Mammary epithelial cell (primary cell): ENCODE measurements at regions not wholly inside any gene's neighbourhood (a gene's known extent, or its start where the extent isn't known, plus 50 kb on each side); places are given as distances from the start of the nearest gene placed in this dataset.

Experiments used
- EZH2 ChIP-seq: IDR thresholded peaks from 2 replicates; pipeline ENCODE4 v1.6.1; 2012; ENCODE audit warnings: low read length, inconsistent platforms, borderline replicate concordance
- TF ChIP-seq, protein P1 (sequence below), 2 donors: IDR thresholded peaks in 1 of 2; conservative IDR thresholded peaks in 1 of 2; 2 replicates each; pipeline ENCODE4 v1.5.1; 2011 to 2012; ENCODE audit warnings: inconsistent platforms in 2 of 2, low read length in 2 of 2, mild to moderate bottlenecking in 2 of 2, control low read depth in 1 of 2, low read depth in 1 of 2; ENCODE audit not compliant: insufficient read depth in 1 of 2; ENCODE audit errors: extremely low read depth in 1 of 2

DNA sequence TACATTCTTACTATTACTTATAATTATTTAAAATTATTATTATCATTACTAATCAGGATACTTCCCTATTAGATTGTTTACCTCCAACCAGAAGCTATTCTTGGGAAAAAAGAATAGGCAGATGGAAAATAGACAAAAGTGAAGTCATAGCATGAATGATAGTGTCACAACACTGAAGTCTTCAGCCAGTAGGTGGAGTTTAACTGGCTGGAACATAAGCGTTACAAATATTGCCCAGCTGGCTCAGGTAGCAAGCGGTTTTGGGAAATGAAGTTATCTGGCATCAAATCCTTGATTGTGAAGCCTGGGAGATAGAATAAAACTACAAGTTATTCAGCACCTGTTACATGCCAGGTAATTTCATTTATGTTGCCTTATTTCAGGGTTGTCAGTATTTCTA lies 762.9 kb downstream of the C12orf50 start:
- TF ChIP-seq, protein P1, sequence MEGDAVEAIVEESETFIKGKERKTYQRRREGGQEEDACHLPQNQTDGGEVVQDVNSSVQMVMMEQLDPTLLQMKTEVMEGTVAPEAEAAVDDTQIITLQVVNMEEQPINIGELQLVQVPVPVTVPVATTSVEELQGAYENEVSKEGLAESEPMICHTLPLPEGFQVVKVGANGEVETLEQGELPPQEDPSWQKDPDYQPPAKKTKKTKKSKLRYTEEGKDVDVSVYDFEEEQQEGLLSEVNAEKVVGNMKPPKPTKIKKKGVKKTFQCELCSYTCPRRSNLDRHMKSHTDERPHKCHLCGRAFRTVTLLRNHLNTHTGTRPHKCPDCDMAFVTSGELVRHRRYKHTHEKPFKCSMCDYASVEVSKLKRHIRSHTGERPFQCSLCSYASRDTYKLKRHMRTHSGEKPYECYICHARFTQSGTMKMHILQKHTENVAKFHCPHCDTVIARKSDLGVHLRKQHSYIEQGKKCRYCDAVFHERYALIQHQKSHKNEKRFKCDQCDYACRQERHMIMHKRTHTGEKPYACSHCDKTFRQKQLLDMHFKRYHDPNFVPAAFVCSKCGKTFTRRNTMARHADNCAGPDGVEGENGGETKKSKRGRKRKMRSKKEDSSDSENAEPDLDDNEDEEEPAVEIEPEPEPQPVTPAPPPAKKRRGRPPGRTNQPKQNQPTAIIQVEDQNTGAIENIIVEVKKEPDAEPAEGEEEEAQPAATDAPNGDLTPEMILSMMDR (conservative IDR thresholded peaks at IDR 0.05 in 1 of 2, IDR thresholded peaks at IDR 0.05 in 1 of 2; ENCODE audit: extremely low read depth in 1 of 2, insufficient read depth in 1 of 2, low read depth in 1 of 2, low read length in 2 of 2): peak in 1 of 2 donors; percentile 7
- no peak for TF ChIP-seq EZH2
